BE2C (cell line): ENCODE measurements at regions not wholly inside any gene's neighbourhood (a gene's known extent, or its start where the extent isn't known, plus 50 kb on each side); places are given as distances from the start of the nearest gene placed in this dataset.

Experiments
- DNase-seq: peaks from one replicate; pipeline ENCODE4 v3.0.0-alpha.2; 2020
- H3K27me3 ChIP-seq: fragments of 250-450 bp; sonication (Bioruptor Pico); 2 replicates; pipeline ENCODE4 v1.5.1; 2020; ENCODE audit warnings: mild to moderate bottlenecking
- H3K36me3 ChIP-seq: fragments of 250-450 bp; sonication (Bioruptor Pico); 2 replicates; pipeline ENCODE4 v1.5.1; 2020; ENCODE audit warnings: mild to moderate bottlenecking
- H3K4me1 ChIP-seq: fragments of 250-450 bp; sonication (Bioruptor Pico); 2 replicates; pipeline ENCODE4 v1.5.1; 2020
- H3K4me3 ChIP-seq: 2 replicates; pipeline ENCODE4 v1.5.1; 2011; ENCODE audit warnings: low read depth, low read length
- H3K9me3 ChIP-seq: fragments of 250-450 bp; sonication (Bioruptor Pico); 2 replicates; pipeline ENCODE4 v1.5.1; 2020
- TF ChIP-seq, protein P1 (sequence below): IDR thresholded peaks from 2 replicates; pipeline ENCODE4 v1.5.1; 2012; ENCODE audit warnings: mild to moderate bottlenecking, low read depth, low read length

DNA sequence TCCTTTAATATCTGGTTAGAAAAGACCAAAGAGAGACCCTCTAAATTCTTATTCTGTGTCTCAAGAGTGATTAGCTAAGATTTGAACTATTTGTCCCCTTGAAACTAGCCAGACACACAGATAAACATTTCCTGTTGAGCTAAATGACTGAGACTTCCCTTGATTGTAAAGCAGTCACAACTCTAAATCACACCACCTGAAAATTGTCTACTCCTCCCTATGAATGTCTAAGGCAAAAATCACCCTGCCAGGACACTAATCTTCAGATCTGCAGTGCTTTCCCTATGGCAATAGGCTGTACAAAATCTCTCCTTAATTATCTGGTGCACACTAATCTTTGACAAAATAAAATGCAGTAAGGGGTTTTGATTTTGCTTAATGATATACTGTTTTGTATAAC, 200.5 kb upstream of the GULP1 start:
- DNase-seq, result no peak
- no peaks in the 10 kb centered on the region for H3K9me3 ChIP-seq
- H3K27me3 ChIP-seq, result no peaks in the 10 kb centered on the region
- no peaks in the 10 kb centered on the region for H3K36me3 ChIP-seq
- no peak overlapping the region for H3K4me3 ChIP-seq
- no peaks in the 10 kb centered on the region for H3K4me1 ChIP-seq
- TF ChIP-seq, protein P1, sequence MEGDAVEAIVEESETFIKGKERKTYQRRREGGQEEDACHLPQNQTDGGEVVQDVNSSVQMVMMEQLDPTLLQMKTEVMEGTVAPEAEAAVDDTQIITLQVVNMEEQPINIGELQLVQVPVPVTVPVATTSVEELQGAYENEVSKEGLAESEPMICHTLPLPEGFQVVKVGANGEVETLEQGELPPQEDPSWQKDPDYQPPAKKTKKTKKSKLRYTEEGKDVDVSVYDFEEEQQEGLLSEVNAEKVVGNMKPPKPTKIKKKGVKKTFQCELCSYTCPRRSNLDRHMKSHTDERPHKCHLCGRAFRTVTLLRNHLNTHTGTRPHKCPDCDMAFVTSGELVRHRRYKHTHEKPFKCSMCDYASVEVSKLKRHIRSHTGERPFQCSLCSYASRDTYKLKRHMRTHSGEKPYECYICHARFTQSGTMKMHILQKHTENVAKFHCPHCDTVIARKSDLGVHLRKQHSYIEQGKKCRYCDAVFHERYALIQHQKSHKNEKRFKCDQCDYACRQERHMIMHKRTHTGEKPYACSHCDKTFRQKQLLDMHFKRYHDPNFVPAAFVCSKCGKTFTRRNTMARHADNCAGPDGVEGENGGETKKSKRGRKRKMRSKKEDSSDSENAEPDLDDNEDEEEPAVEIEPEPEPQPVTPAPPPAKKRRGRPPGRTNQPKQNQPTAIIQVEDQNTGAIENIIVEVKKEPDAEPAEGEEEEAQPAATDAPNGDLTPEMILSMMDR, result no peak

DNA sequence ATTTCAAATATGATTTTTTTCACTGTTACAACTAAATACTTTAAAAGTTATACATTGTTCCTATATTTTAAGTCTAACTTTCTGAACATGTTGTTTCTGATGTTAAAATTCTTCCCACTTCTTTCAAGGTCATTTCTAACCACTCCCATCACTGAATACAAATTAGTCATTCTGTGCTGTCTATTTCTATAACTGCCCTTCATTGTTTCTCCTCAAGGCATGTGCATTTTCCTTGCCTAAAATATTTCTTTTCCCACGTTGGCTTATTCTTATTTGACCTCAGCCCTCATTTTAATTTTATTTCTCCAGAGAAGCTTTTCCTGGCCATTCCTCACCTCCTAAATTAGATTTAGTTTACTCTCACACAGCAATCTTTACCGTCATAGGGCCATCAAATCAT, 198.9 kb upstream of the GULP1 start:
- Histone ChIP-seq H3K9me3 (no peaks in the 10 kb centered on the region), H3K4me3 (no peak overlapping the region), H3K36me3 (no peaks in the 10 kb centered on the region), H3K4me1 (no peaks in the 10 kb centered on the region), H3K27me3 (no peaks in the 10 kb centered on the region)
- TF ChIP-seq, protein P1, result no peak
- no peak for DNase-seq

DNA sequence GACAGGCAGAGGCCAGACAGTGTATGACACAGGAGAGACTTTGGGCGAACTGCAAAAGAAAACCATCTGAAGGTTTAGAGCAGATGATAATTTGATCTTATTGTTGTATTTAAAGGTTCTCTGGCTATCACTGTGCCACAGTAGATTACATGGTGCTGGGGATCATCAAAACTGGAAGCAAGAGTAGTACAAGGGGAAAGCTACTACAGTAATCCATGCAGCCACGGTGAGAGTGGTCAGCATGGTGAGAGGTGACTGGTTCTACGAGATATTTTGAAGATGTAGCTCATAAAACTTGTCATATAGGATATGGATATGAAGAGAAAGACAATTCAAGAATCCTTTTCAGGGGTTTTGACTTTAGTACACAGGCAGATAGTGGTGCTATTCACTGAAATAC, 194.8 kb upstream of the GULP1 start:
- H3K27me3 ChIP-seq, result no peaks in the 10 kb centered on the region
- no peaks in the 10 kb centered on the region for H3K36me3 ChIP-seq
- H3K4me3 ChIP-seq, result no peak overlapping the region
- no peaks in the 10 kb centered on the region for H3K9me3 ChIP-seq
- no peaks in the 10 kb centered on the region for H3K4me1 ChIP-seq
- no peak for DNase-seq
- TF ChIP-seq, protein P1, result no peak

DNA sequence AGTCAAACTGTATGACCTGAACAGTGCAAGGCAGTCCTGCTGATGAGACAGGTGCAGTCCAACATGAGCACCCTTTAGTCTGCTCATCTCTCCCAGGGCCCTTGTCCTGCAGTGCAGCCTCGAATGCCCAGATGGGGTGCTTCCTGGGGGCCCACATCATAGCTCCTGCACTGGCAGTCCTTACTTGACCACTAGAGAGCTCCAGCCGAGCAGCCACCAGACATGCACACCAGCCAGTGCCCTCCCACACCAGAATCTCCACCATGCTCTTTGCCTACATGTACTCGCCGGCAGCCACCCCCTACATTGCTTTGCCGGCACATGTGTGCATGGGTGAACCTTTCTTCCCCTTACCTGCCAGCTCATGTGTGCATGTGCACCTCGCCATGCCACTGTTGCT, 188.8 kb upstream of the GULP1 start:
- H3K4me1 ChIP-seq, result no peaks in the 10 kb centered on the region
- TF ChIP-seq, protein P1, result no peak
- no peaks in the 10 kb centered on the region for H3K36me3 ChIP-seq
- no peak overlapping the region for H3K4me3 ChIP-seq
- DNase-seq, result no peak
- H3K9me3 ChIP-seq, result no peaks in the 10 kb centered on the region
- H3K27me3 ChIP-seq, result no peaks in the 10 kb centered on the region

DNA sequence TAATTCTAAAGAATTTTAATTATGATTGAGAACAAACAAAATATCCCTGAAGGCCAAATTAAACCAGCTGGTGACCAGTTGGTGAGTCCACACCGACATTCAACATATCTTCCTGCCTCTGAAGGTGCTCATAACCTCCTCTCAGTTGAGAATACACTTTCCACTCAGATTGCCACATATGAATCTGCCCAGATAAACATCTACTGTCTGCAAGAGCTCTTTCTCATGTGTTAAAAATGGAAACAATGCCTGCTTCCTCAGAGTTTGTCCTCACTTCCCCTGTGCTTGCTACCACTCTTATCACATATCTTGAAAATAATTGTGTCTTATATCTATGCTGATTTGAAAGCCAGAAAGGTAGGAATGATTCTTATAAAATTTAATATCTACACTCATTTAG, 177.7 kb upstream of the GULP1 start:
- no peaks in the 10 kb centered on the region for H3K36me3 ChIP-seq
- no peaks in the 10 kb centered on the region; the same call in 1 of the 2 replicates for H3K4me1 ChIP-seq
- no peaks in the 10 kb centered on the region for H3K9me3 ChIP-seq
- no peaks in the 10 kb centered on the region for H3K27me3 ChIP-seq
- TF ChIP-seq, protein P1, result no peak
- DNase-seq, result no peak
- no peak overlapping the region for H3K4me3 ChIP-seq

DNA sequence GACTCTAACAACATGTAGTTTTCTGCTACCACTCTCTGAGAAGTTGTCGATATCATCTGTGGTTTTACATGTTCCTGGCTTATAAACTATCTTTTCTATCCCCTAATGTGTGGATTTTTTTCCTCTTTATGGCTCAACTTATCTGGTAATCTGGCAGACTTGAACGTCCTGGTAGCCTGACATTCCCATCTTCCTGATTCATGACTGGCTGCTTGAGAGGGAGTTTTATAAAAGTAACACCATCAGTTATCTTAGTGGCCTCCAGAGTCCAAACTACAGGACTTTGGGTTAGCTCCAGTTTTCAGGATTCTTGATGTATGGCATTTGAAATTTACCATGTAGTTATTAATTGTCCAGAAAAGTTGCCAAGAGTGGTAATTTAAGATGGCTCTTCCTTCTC, 174.0 kb upstream of the GULP1 start:
- Histone ChIP-seq H3K4me1 (no peaks in the 10 kb centered on the region; the same call in 1 of the 2 replicates), H3K4me3 (no peak overlapping the region)

More for the DNA sequence above, 174.0 kb upstream of the GULP1 start:
- DNase-seq, result no peak
- TF ChIP-seq, protein P1, result no peak
- no peaks in the 10 kb centered on the region for H3K36me3 ChIP-seq
- no peaks in the 10 kb centered on the region for H3K9me3 ChIP-seq
- no peaks in the 10 kb centered on the region for H3K27me3 ChIP-seq
